AG04450 (cell line): ENCODE measurements at regions not wholly inside any gene's neighbourhood (a gene's known extent, or its start where the extent isn't known, plus 50 kb on each side); places are given as distances from the start of the nearest gene placed in this dataset.

Source experiments
- CTCF ChIA-PET: fragments of 300-600, 350-600 bp; formaldehyde crosslinking; extraction: SDS; loops from one replicate; lab custom pipeline; 2022; ENCODE audit warnings: antibody characterized with exemption, inconsistent platforms; lab: Charles Lee
- POLR2A ChIA-PET: fragments of 350-600 bp; formaldehyde crosslinking; extraction: SDS; loops from one replicate; lab custom pipeline; 2021; ENCODE audit warnings: antibody characterized with exemption, inconsistent platforms; lab: Yijun Ruan, JAX
- DNase-seq: peaks from one replicate; pipeline ENCODE4 v3.0.0-alpha.2; 2011; ENCODE audit warnings: low read depth, low spot score
- H3K27ac ChIP-seq: one replicate; pipeline ENCODE4 v1.5.1; 2012; ENCODE audit warnings: low read depth, low read length, control low read depth
- H3K27me3 ChIP-seq: one replicate; pipeline ENCODE4 v1.6.0; 2012; ENCODE audit warnings: low read length; ENCODE audit not compliant: control insufficient read depth, insufficient read depth
- H3K4me3 ChIP-seq: 2 replicates; pipeline ENCODE4 v1.5.1; 2011; ENCODE audit warnings: mild to moderate bottlenecking, low read depth, low read length, control low read depth
- H3K9me3 ChIP-seq: 2 replicates; pipeline ENCODE4 v1.5.1; 2012; ENCODE audit warnings: low read length; ENCODE audit not compliant: control insufficient read depth, insufficient read depth
- TF ChIP-seq, protein P1 (sequence below): IDR thresholded peaks from 2 replicates; pipeline ENCODE4 v1.5.1; 2011; ENCODE audit warnings: low read depth, low read length, control low read depth, inconsistent platforms

DNA sequence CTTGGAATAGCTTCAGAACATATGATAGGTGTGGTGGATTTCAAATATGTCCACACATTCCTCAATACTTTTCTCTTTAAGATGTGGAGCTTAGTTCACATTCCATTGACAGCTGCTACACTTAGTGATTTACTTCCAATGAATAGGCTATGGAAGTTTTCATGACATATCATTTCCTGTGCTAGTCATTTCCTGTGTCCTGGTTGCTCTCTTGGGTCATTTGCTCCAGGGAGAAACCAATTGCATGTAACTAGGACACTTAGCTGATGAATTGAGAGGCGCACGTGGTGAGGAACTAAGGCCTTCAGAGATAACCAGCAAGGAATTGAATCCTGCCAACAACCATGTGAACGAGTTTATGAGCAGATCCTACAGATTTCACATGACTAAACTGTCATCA lies 120.9 kb downstream of the SLC17A6 start:
- no peak for DNase-seq
- H3K27me3 ChIP-seq = no peaks in the 10 kb centered on the region
- TF ChIP-seq, protein P1, sequence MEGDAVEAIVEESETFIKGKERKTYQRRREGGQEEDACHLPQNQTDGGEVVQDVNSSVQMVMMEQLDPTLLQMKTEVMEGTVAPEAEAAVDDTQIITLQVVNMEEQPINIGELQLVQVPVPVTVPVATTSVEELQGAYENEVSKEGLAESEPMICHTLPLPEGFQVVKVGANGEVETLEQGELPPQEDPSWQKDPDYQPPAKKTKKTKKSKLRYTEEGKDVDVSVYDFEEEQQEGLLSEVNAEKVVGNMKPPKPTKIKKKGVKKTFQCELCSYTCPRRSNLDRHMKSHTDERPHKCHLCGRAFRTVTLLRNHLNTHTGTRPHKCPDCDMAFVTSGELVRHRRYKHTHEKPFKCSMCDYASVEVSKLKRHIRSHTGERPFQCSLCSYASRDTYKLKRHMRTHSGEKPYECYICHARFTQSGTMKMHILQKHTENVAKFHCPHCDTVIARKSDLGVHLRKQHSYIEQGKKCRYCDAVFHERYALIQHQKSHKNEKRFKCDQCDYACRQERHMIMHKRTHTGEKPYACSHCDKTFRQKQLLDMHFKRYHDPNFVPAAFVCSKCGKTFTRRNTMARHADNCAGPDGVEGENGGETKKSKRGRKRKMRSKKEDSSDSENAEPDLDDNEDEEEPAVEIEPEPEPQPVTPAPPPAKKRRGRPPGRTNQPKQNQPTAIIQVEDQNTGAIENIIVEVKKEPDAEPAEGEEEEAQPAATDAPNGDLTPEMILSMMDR = no peak
- no peak overlapping the region for H3K27ac ChIP-seq
- CTCF ChIA-PET = interaction anchor here (1.4 kb wide), 1 partner anchor 328 kb away, joined by 4 read pairs; no protein-coding TSS in a partner anchor
- H3K4me3 ChIP-seq = no peak overlapping the region
- POLR2A ChIA-PET = no interaction called here
- H3K9me3 ChIP-seq = no peaks in the 10 kb centered on the region

DNA sequence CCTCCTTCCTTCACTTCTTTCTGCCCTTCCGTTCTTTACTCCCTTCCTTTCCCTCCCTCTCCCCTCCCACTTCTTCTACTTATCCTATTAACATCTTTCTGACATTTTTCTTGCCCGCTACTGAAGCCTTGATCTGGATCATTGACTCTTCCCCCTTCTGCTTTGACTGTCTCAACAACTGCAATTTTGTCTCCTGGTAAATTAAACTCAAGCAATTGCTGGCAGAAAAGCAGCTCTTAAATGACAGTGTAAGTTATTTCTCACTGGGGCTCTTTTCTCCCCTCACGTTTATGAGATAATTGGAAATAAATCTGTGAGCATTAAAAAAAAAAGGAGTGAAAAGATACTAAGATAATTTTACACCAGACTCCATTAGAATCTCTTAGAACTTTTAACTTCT lies 120.0 kb downstream of the SLC17A6 start:
- no peaks in the 10 kb centered on the region for H3K27me3 ChIP-seq
- H3K4me3 ChIP-seq = no peak overlapping the region
- POLR2A ChIA-PET = no interaction called here
- TF ChIP-seq, protein P1 = no peak
- CTCF ChIA-PET = no interaction called here
- no peak for DNase-seq
- H3K9me3 ChIP-seq = no peaks in the 10 kb centered on the region
- no peak overlapping the region for H3K27ac ChIP-seq

DNA sequence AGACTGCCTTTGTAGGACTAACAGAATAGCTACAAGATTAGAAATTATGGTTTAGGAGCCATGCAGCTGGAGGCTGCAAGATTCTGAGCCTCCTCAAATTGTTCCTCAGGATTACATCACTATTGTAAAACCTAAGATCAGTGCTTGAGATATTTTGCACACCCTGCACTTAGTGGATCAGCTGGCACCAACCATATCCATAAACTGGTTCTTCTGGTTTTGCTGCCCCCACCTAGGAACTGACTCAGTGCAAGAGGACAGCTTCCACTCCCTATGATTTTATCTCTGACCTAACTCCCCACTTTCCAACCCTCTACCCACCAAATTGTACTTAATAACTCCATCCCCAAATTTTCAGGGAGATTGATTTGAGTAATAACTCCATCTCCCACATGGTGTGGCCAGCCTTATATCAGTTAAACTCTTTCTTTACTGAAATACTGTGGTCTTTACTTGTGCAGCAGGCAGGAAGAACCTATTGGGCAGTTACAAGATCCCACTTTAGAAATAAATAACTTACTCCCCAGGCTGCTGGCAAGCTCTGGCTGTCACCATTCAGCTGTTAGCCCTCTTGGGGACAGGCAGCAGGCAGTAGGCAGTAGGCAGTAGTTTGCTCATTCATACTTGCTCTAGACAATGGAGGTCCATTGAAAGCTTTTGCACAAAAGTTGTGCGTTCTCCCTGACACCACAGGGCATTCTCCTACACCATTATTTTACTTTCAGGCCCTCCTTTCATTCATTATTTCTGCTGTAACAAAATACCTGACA lies 119.0 kb downstream of the SLC17A6 start:
- POLR2A ChIA-PET = no interaction called here
- TF ChIP-seq, protein P1 = no peak
- CTCF ChIA-PET = no interaction called here
- H3K4me3 ChIP-seq = no peak overlapping the region
- H3K9me3 ChIP-seq = no peaks in the 10 kb centered on the region
- H3K27ac ChIP-seq = no peak overlapping the region
- H3K27me3 ChIP-seq = no peaks in the 10 kb centered on the region
- DNase-seq = no peak

DNA sequence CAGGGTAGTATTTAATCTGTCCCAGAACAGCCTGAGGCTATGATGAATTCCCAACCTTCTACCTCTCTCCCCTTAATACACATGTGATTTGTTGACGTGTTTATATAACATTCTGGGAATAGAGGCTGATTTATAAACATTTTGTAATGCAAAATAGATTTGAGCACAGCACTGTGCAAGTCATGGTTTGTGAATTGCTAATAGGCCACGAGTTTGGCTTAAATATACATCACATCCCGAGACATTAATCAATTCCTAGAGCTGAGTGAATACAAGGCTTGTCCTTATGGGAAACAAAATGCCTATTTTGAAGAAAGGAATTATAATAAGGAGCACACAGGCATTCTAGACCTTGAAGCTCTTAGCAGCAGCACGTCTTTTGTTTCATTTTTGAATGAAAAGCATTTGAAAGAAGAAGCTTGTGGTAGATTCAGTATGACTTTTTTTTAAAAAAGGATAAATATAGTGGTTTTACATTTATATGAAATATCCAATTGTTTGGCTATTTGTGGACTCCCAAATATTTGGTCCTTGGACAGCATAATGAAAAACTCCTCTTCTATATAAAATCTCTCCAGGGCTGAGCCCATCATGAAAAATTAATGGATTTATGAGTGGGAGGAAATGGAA lies 116.4 kb downstream of the SLC17A6 start:
- CTCF ChIA-PET = no interaction called here
- no peak for DNase-seq
- POLR2A ChIA-PET = no interaction called here
- Histone ChIP-seq H3K4me3 (no peak overlapping the region), H3K27ac (no peak overlapping the region), H3K27me3 (no peaks in the 10 kb centered on the region), H3K9me3 (no peaks in the 10 kb centered on the region)
- TF ChIP-seq, protein P1 = no peak

DNA sequence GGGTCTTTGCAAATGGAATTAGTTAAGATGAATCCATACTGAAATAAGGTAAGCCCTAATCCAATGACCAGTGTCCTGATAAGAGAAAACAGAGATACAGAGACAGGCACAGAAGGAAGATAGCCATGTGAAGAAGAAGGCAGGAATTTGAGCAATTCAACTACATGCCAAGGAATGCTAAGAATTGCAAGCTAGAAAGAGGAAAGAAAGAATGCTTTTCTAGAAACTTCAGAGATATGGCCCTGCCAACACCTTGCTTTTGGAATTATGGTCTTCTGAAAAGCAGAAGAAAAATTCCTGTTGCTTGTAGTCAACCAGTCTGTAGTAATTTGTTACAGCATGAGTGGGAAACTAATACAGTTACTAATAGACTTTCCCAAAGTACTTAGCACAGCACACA lies 111.3 kb downstream of the SLC17A6 start:
- Histone ChIP-seq H3K27me3 (no peaks in the 10 kb centered on the region), H3K4me3 (no peak overlapping the region), H3K27ac (no peak overlapping the region), H3K9me3 (no peaks in the 10 kb centered on the region)
- DNase-seq = no peak
- ChIA-PET CTCF (no interaction called here), POLR2A (no interaction called here)
- TF ChIP-seq, protein P1 = no peak
